ENCODE measurements at regions not wholly inside any gene's neighbourhood (a gene's known extent, or its start where the extent isn't known, plus 50 kb on each side); places are given as distances from the start of the nearest gene placed in this dataset.
"Not testable (repeated sequence)": the region's sequence is repeated elsewhere in the genome, so short reads cannot be mapped to it uniquely, and the experiment has no call there.

DNA sequence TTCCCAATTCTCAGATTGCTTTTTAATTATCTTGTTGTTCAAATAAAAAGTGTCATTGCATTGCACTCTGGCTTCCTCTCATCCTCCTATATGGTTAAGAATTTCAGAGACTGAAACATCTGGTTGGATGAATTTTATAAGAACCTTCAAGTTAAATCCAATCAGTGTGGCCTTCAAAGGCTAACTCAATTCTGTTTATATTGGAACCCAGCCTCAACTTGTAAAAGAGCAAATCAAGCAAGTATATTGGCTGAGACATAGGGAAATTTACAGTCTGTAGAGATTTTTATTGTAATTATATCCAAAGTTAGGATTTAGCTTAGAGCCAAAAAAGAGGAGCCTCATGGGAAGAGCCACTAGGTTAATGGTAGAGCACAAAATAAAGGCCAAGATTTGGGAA lies 159.9 kb upstream of the FER start:
- no peak for DNase-seq

DNA sequence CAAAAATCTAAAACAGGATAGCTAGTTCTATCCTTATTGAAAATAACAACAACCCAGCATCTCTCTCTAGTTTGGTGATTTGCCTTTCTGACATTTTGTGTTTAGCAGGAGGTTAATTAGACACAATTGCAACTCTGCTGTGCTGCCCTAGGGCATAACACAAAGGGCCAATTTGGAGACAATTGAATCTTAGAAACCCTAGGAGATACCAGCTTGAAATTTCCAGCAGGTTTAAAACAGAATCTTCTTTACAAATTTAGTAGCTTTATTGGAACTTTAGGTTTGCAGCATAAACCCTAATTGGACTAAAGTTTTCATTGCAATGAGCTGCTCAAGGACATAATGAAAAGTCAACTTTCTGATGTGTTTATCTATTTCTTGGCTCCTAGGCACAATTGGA lies 166.7 kb upstream of the FER start:
- no peak for DNase-seq

DNA sequence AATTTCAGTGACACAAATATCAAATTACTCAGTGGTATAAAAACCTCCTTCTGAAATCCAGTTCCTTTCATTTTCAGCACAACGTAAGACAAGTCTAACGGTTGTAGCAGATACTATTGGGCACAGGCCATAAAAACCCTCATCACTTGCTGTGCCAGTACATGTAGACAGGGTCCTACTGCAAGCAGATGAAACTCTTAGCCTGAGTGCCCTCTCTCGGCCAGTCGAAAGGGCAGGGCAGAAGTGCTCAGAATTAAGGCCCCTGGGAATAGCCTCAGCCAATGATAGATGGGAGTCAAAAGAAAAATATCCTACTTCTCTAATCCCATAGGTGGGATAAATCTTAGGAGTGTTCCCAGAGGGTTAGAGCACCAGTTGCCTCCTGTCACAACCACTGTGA lies 168.5 kb upstream of the FER start:
- no peak for DNase-seq

DNA sequence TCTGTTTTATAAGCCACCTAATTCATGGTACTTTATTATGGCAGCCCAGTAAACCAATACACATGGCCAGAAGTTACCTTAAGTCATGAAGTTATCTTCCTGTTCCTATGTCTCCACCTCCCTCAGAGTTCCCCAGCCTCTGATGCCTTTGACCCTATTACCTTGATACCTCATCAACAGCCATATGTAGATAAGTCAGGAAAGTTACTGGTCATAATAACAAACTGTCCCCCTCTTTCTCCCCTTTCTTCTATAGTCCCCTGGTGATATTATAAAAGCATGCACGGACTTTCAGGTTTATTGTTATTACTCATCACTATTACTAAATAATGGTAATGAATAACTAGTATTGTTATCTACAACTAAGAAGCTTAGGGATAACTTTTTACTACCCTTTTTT lies 168.9 kb upstream of the FER start:
- no peak for DNase-seq

DNA sequence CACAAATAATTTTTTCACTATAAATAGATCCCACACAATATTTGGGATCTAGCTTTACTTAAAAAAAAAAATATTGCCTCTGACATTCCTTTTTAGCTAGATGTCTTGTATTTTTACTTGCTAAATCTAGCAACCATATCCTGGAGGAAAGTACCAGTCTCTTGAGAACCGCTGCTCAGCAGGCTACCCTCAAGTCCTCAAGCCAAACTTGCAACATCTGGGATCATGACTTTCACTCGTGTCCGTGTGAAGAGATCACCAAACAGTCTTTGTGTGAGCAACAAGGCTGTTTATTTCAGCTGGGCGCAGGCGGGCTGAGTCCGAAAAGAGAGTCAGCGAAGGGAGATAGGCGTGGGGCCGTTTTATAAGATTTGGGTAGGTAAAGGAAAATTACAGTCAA lies 180.3 kb upstream of the FER start:
- DNase-seq: no peak

DNA sequence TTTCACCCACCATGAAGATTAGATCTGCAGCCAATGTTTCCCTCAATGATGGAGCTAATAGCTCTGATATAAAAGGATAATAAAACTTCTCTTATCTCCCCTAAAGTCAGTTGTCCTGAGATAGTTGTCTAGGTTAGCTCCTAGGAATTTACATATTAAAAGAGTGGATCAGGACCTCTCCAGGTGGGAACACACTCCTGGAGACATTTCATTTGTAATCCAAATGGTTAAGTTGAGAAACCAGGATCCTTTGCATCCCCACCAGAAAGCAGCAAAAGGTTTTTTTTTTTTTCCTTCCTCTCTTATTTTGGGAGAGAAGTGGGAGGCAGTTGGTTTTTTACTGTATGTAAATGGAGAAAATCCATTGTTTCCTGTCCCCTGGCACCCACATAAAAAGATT lies 182.5 kb upstream of the FBXL17 start:
- DNase-seq: no peak

DNA sequence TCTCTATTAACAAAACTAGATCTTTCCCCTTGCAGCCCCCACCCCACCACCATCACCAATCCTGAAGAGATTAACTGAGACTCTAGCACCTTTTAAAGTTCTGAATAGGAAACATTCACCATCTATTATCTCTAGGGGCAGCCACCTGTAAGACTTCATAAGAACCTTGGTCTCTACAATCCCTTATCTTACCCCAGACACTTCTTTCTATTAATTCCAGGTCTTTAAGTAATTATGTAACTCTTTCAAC lies 180.2 kb upstream of the FBXL17 start:
- DNase-seq: no peak

DNA sequence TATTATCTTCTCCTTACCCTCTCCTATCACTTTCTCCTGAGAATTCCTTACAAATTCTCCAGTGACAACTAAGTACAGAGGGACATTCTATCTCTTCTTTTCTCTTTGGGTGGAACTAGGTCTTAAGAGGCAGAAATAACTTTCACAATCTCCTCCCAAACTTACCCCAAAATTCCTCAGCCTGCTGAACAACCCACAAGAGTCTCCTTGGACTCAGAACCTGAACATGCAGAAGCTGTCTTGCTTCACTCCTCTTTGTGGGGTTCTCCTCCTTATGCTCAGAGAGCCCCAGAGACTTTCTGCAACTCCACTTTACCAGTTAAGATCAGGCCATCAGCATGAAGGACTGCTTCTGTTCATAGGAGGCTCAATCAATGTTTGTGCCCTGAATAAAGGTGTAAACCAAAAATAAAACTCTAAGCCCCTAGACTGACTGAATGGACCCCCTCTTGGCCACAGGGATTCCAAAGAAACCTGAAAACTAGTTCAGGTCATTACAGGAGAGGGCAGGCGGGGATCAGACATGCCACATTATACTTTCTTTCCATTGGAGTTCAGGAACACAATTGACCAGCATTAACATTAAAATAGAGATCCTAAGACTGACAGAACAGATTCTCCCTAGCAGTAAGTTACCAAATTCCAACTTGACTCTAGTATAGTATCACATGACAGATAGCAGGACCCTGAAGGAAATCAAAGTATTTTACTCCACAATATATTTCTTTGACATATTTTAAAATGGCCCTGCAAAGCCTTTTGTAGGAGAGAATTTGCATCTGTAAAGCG lies 179.7 kb upstream of the FBXL17 start:
- no peak for DNase-seq

DNA sequence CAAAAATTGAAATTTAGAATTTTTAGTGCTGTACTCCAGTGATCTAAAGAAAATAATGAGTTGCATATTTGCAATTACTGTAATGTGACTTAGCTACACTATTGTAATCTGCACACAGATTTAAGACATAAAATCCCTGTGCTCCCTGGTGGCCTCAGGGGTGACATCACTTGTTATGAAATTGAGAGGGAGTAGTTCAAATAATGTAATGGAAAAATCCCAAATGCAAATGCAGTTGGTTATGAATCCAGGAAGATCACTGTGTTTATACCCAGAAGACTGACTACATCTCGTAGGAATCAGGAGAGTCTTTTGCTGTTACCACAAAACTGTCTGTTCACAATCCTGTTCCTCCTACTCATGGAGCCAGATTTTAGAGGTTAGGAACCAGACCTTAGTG lies 178.7 kb upstream of the FBXL17 start:
- no peak for DNase-seq

DNA sequence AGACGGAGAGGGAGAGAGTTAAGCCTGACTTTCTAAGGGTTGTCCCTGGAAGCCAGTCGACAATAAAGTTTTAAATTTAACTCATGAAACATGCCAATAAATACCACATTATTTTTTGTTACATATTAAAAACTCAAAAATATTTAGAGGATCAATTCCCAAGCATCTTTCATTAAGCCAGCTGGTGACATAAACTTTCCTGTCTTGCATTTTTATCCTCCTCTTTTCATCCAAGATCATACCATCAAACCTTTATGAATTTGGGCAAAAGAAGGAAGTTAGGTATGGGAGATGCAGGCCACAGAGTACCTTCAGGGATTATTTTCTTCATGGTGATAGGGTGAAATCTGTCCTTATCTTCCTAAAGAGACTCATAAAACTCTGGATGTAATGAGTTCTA lies 178.3 kb upstream of the FBXL17 start:
- no peak for DNase-seq

DNA sequence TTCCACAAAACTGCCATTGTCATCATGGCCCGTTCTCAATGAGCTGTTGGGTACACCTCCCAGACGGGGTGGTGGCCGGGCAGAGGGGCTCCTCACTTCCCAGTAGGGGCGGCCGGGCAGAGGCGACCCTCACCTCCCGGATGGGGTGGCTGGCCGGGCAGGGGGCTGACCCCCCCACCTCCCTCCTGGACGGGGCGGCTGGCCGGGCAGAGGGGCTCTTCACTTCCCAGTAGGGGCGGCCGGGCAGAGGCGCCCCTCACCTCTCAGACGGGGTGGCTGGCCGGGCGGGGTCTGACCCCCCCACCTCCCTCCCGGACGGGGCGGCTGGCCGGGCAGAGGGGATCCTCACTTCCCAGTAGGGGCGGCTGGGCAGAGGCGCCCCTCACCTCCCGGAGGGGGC lies 176.9 kb upstream of the FBXL17 start:
- DNase-seq: not testable (repeated sequence)

DNA sequence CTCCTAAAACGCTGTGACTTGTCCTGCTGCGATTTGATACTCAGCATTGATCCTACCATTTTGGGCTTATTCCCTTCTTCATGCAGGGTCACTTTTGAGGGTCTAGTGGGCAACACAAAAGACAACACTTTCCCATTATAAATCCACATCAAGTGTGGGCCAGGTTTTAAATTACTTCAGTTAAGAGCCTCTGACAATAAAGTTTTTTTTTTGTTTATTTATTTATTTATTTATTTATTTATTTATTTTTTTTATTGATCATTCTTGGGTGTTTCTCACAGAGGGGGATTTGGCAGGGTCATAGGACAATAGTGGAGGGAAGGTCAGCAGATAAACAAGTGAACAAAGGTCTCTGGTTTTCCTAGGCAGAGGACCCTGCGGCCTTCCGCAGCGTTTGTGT lies 176.2 kb upstream of the FBXL17 start:
- not testable (repeated sequence) for DNase-seq

DNA sequence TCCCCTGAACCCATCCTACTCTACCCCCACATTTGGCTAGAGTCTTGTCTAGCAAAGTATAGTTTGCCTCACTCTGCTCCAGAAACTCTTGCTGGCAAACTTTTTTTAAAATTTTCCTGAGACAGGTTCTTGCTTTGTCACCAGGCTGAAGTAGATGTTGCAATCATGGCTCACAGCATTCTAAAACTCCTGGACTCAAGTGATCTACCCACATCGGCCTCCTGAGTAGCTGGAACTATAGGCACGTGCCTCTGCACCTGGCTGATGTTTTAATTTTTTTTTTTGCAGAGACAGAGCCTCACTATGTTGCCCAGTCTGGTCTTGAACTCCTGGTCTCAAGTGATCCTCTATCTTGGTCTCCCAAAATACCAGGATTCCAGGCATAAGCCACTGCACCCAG lies 175.8 kb upstream of the FBXL17 start:
- no peak for DNase-seq

DNA sequence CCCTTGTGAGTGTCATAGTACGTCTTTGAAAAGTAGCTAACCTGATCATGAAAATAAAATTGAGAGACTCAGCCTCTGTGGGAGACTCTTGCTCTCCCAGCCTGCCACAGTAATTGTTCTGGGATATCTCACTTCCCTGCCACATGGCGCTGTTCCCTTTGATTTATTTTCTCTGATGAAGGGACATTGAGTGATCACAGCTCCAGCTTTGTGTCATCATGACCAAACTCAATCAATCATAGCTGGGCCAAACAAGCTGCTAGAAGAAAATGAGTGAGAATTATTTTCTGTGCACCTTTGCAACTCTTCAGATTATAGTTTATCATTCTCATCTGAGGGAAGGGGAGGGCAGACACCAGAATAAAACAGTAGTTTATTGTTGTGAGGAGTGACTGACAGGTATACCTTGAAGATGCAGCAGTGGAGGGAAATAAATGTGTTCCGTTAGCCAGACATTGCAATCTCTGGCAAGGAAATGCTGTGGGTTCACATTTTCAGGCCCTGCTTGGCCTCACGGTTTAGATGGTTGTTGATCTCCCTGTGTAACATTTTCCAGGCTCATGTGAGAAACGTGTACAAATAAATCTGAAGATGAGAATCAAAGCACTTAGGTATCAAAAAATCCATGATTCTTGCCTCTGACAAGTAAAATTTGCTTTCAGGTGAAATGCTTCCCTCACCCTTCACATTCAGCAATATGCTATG lies 174.7 kb upstream of the FBXL17 start:
- DNase-seq: no peak

DNA sequence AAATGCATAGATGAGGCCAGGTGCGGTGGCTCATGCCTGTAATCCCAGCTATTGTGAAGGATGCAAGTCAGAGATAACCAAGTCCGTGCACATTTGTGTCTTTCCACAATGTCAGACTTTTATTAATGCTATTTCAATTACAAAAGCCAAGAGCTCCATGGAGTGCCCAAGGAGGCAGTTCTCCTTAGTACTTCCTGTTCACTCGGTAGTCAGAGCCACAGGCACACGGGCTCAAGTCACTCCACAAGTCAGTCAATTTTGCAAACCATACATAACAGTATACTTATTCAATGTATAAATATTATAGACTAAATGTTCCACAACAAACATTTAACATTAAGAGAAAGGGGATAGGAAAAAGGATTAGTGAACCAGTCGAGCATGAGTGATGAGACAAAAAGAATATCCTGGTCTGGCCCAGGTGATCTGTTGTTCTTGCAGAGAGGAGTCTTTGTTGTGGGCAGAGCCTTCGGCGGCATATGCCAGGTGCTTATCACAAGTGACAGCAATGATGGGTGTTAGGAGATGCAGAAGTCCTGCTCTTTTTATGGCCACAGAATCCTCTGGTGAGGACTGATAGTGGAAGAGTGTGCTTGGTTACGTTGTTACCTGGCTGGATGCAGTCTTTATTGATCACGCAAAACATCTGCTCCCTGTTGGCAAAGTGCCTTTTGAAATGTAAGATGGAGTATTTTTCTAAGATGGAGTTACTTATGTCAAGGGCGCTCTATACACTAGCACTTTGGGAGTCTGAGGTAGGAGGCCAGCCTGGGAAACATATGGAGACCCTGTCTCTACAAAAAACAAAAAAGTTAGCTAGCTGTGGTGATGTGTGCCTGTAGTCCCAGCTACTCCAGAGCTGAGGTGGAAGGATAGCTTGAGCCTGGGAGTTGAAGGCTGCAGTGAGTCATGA lies 167.0 kb upstream of the FBXL17 start:
- no peak for DNase-seq

DNA sequence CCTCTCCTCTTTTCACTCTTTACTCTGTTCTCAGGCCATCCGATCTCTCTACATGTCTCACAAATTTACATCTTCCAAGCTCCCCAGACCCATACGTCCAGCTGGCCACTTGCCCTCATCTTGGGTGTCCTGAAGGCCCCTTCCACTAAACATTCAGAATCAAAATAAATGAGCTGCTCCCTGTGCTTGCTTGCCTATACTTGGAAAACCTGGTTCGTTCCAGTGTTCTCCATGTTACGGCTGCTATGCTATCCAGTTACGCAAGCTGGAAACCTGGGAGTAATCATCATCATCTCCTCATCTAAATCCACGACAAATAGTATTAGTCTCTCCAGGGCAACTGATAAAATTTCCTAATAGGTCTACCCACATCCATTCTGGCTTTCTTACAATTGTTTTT lies 165.0 kb upstream of the FBXL17 start:
- DNase-seq: no peak

DNA sequence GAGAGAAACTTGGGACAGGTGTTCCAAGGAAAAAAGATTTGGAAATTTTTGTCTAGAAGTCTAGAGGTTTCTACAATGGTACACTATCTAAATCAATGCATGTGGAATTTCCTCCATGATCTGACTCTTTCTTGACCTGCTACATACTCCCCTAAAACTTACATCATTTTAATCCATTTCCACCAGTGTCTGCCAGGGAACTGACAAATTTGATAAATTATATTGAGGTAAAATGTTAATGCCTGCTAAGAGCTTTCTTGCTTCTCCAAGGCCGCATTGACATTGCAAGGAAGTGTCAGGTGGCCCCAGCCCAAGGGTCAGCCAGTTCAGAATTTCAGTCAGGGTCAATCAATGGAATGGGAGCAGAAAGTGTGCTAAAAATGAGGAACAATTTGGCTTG lies 163.4 kb upstream of the FBXL17 start:
- no peak for DNase-seq

DNA sequence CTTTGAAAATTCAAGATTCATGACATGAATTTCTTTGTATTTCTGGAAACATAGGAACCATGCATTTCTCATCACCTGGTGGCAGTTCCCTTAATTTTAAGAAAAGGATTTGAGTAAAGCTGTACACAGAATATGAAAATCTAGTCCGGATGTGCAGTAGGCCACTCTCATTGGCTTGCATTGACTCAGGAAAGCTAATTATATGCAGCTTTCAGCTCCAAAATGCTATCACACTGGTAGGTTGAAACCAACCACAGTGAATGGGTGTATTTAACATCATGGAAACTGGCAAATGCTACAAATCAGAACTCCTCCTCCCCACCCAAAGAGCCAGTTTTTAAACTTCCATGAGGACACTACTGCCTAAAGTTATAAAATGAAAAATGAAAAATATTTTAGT lies 161.6 kb upstream of the FBXL17 start:
- no peak for DNase-seq

DNA sequence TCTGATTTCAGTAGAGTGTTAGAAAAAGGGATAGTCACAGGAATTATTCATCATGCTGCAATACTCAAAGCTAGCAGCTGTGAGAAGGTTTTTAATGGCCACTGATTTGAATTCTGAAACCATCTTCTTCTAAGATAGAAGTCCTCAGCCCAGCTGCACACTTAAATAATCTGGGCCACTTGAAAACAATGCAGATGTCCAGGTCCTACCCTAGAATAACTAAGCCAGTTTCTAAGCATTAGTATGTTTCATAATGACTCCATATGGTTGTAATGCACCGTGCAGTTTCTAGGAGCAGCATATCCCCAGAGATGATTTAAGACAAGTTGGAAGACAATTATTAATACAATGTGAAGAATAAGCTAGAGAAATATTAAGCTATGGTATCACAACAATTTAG lies 159.9 kb upstream of the FBXL17 start:
- no peak for DNase-seq

DNA sequence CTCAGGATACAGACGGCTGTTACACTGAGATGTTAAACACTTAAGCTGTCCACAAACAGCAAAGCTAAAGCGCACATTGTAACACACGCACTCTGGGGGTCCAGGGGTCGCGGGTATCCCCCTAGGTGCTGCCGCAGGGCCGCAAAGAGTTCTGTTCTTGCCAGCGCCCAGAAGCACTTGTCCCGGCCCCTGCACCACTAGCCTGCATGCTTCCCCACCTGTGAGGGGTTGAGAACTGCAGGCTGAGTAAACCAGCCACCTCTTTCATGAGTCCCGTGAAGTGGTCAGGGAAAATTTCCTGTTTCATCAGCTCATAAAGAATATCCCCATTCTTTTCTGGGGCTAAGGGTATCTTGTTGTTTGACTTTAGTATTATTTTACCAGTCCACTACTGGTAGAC lies 154.4 kb upstream of the FBXL17 start:
- no peak for DNase-seq

DNA sequence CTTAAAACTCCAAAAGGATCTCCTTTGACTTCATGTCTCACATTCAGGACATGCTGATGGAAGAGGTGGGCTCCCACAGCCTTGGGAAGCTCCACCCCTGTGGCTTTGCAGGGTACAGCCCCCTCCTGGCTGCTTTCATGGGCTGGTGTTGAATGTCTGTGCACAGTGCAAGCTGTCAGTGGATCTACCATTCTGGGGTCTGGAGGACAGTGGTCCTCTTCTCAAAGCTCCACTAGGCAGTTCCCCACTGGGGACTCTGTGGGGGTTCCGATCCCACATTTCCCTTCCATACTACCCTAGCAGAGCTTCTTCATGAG lies 150.2 kb upstream of the FBXL17 start:
- not testable (repeated sequence) for DNase-seq

DNA sequence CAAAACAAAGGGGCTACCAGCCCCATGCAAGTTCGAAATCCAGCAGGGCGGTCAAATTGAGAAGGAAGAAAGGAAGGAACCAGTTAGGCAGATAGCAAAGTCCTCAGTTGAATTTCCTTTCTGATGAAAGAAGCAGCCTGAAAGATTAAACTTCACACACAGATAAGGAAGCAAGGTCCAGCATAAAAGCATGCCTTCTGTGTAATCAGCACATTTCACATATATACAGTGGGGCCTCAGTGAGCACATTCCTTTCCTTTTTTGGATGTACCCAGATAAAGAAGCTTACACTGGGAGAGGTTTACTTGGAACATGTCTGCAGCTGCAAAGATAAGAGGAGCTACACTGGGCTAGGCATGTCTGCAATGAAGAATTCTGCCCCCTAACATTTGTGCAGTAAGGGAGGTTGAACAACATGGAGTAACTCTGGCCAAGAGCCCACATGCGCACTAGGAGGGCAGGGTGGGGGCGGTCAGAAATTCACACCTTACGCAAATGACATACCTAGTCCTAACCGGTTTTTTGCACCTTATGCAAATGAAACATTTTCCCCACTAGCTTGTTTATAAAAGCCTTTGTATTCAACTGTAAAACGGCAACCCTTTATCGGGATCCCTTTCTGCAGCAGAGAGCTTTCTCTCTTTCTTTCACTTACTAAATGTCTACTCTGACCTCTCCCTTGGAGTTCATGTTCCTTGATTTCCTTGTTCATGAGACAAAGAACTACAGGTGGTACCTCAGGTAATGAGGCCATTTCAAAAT lies 149.7 kb upstream of the FBXL17 start:
- DNase-seq: no peak

DNA sequence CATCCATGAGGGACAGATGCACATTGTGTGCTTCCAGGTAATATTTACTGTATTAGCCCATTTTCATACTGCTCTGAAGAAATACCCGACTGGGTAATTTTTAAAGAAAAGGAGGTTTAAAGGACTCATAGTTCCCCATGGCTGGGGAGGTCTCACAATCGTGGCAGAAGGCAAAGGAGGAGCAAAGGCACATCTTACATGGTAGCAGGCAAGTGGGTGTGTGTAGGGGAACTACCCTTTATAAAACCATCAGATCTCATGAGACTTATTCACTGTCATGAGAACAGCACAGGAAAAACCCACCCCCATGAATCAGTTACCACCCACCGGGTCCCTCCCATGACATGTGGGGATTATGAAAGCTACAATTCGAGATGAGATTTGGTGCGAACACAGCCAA lies 148.8 kb upstream of the FBXL17 start:
- DNase-seq: no peak

Measured in dermis blood vessel endothelial cell (primary cell).